Calu3 (cell line): ENCODE measurements at regions not wholly inside any gene's neighbourhood (a gene's known extent, or its start where the extent isn't known, plus 50 kb on each side); places are given as distances from the start of the nearest gene placed in this dataset.
"Not testable (repeated sequence)": the region's sequence is repeated elsewhere in the genome, so short reads cannot be mapped to it uniquely, and the experiment has no call there.

Experiments
- BruUV-seq: library from RNA; stranded (reverse); fragments of 400-500 nt; replicated peaks from 2 replicates; lab custom pipeline; 2021; lab: Mats Ljungman, UMichigan
- CTCF ChIA-PET: fragments of 300-600 bp; sonication (Branson Sonifier 250); formaldehyde crosslinking; loops from one replicate; lab custom pipeline; 2022; ENCODE audit warnings: antibody characterized with exemption; lab: Charles Lee
- DNase-seq: peaks from one replicate; pipeline ENCODE4 v3.0.0; 2022
- H3K27ac Mint-ChIP-seq: one replicate; pipeline ENCODE4 v1.8.0; 2022; ENCODE audit warnings: mixed read lengths; ENCODE audit not compliant: unreplicated experiment
- H3K27me3 Mint-ChIP-seq: one replicate; pipeline ENCODE4 v1.8.0; 2022; ENCODE audit warnings: mixed read lengths; ENCODE audit not compliant: unreplicated experiment
- H3K36me3 Mint-ChIP-seq: one replicate; pipeline ENCODE4 v1.8.0; 2022; ENCODE audit warnings: mild to moderate bottlenecking, moderate library complexity, mixed read lengths; ENCODE audit not compliant: insufficient read depth, unreplicated experiment
- H3K4me1 Mint-ChIP-seq: one replicate; pipeline ENCODE4 v1.8.0; 2022; ENCODE audit warnings: mild to moderate bottlenecking, low read depth, mixed read lengths; ENCODE audit not compliant: unreplicated experiment
- H3K4me3 Mint-ChIP-seq: one replicate; pipeline ENCODE4 v1.8.0; 2022; ENCODE audit warnings: mild to moderate bottlenecking, low read depth, moderate library complexity, mixed read lengths; ENCODE audit not compliant: unreplicated experiment
- H3K9me3 Mint-ChIP-seq: one replicate; pipeline ENCODE4 v1.8.0; 2022; ENCODE audit warnings: low read depth, mixed read lengths; ENCODE audit not compliant: unreplicated experiment
- CTCF ChIP-seq: fragments of 200-600 bp; IDR thresholded peaks from one replicate; pipeline ENCODE4 v1.8.0; 2022; ENCODE audit warnings: antibody characterized with exemption; ENCODE audit not compliant: unreplicated experiment
- intact Hi-C: fragments of 100-400 bp; cut with micrococcal nuclease; formaldehyde crosslinking; loops from one replicate; pipeline ENCODE4 v1.10.0; 2022; ENCODE audit not compliant: unreplicated experiment

- TF ChIP-seq CTCF = no peak
- H3K27me3 Mint-ChIP-seq = no peaks in the 10 kb centered on the region
- BruUV-seq = no TSS peak
- no peaks in the 10 kb centered on the region for H3K4me1 Mint-ChIP-seq
- no peaks in the 10 kb centered on the region for H3K36me3 Mint-ChIP-seq
- intact Hi-C loops = no loop called here
- CTCF ChIA-PET = interaction anchor here (0.8 kb wide), 1 partner anchor 216 kb away, joined by 3 read pairs; no protein-coding TSS in a partner anchor
- peaks cover 12% of the 10 kb centered on the region for H3K9me3 Mint-ChIP-seq
- H3K4me3 Mint-ChIP-seq = no peak overlapping the region
- no peak for DNase-seq
- no peak overlapping the region for H3K27ac Mint-ChIP-seq
Observed at GRCh38 chr1:118459871-118460270, 274.8 kb upstream of the SPAG17 start.

DNA sequence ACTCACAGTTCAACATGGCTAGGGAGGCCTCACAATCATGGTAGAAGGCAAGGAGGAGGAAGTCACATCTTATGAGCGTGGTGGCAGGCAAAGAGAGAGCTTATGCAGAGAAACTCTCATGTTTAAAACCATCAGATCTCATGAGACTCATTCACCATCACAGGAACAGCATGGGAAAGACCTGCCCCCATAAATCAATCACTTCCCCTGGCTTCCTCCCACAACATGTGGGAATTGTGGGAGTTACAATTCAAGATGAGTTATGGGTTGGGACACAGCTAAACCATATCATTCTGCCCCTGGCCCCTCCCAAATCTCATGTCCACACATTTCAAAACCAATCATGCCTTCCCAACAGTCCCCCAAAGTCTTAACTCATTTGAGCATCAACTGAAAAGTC, 268.8 kb upstream of the SPAG17 start:
- H3K4me3 Mint-ChIP-seq, H3K27me3 Mint-ChIP-seq: not testable (repeated sequence)

GRCh38 chr1:118445156-118445555, 260.1 kb upstream of the SPAG17 start:
- DNase-seq = no peak
- Mint-ChIP-seq H3K27ac (no peak overlapping the region), H3K9me3 (peaks cover 15% of the 10 kb centered on the region), H3K4me1 (no peaks in the 10 kb centered on the region), H3K4me3 (no peak overlapping the region), H3K36me3 (no peaks in the 10 kb centered on the region), H3K27me3 (no peaks in the 10 kb centered on the region)
- CTCF ChIA-PET = no interaction called here
- intact Hi-C loops = no loop called here
- TF ChIP-seq CTCF = no peak
- BruUV-seq = no TSS peak

More for the DNA sequence above, 268.8 kb upstream of the SPAG17 start:
- H3K4me1 Mint-ChIP-seq, H3K36me3 Mint-ChIP-seq, H3K27ac Mint-ChIP-seq, DNase-seq, H3K9me3 Mint-ChIP-seq, CTCF ChIA-PET, intact Hi-C loops, BruUV-seq: not testable (repeated sequence)

DNA sequence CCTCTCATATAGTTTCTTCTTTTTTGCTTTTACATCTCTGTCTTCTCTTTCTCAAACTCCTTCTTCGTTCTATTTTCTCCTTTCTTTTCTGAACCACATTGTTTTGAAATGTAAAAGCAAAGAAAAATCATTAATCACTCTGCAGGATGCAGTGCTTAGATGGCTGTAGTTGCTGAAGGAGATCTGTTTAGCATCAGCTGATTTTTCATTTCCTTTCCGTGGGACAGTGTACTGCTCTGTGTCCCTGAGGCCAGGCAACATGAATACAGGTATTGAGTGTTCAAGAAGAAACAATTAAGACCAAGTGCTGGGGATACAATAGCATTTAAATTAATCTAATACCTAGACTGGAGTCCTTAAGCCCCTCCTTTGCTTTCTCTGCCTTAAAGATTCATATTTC, 257.2 kb upstream of the SPAG17 start:
- H3K36me3 Mint-ChIP-seq = no peaks in the 10 kb centered on the region
- no peak overlapping the region for H3K27ac Mint-ChIP-seq
- intact Hi-C loops = no loop called here
- no peaks in the 10 kb centered on the region for H3K4me1 Mint-ChIP-seq
- no peaks in the 10 kb centered on the region for H3K27me3 Mint-ChIP-seq
- no peak overlapping the region for H3K4me3 Mint-ChIP-seq
- no peak for DNase-seq
- CTCF ChIA-PET = no interaction called here
- BruUV-seq = no TSS peak
- H3K9me3 Mint-ChIP-seq = peaks cover 8% of the 10 kb centered on the region
- no peak for TF ChIP-seq CTCF

- Mint-ChIP-seq H3K4me1 (no peaks in the 10 kb centered on the region), H3K36me3 (no peaks in the 10 kb centered on the region), H3K9me3 (peaks cover 6% of the 10 kb centered on the region), H3K27me3 (no peaks in the 10 kb centered on the region), H3K27ac (no peak overlapping the region), H3K4me3 (no peak overlapping the region)
- CTCF ChIA-PET = no interaction called here
- intact Hi-C loops = no loop called here
- BruUV-seq = no TSS peak
- no peak for TF ChIP-seq CTCF
- DNase-seq = no peak
Observed at GRCh38 chr1:118437664-118438063, 252.6 kb upstream of the SPAG17 start.
